Neuronal stem cell (in vitro differentiated cells): ENCODE measurements at regions not wholly inside any gene's neighbourhood (a gene's known extent, or its start where the extent isn't known, plus 50 kb on each side); places are given as distances from the start of the nearest gene placed in this dataset.

Experiments
- DNase-seq: peaks from one replicate; pipeline ENCODE4 v3.0.0-alpha.2; 2013; ENCODE audit warnings: low spot score
- H2AFZ ChIP-seq: one replicate; pipeline ENCODE4 v1.6.1; 2013; ENCODE audit warnings: mild to moderate bottlenecking, low read length, inconsistent platforms
- H2AK5ac ChIP-seq: 2 replicates; pipeline ENCODE4 v1.6.1; 2013; ENCODE audit warnings: low read depth, mild to moderate bottlenecking, inconsistent platforms, low read length, moderate library complexity, mixed read lengths
- H2BK120ac ChIP-seq: 2 replicates; pipeline ENCODE4 v1.6.1; 2013; ENCODE audit warnings: low read depth, mild to moderate bottlenecking, inconsistent platforms, low read length, moderate library complexity, mixed read lengths
- H2BK12ac ChIP-seq: one replicate; pipeline ENCODE4 v1.6.1; 2013; ENCODE audit warnings: low read length, inconsistent platforms
- H2BK15ac ChIP-seq: 2 replicates; pipeline ENCODE4 v1.6.1; 2013; ENCODE audit warnings: mild to moderate bottlenecking, low read length, inconsistent platforms, mixed read lengths
- H2BK5ac ChIP-seq: one replicate; pipeline ENCODE4 v1.6.1; 2013; ENCODE audit warnings: inconsistent platforms, mild to moderate bottlenecking, low read length, moderate library complexity
- H3K14ac ChIP-seq: one replicate; pipeline ENCODE4 v1.6.1; 2013; ENCODE audit warnings: low read length, inconsistent platforms
- H3K18ac ChIP-seq: 2 replicates; pipeline ENCODE4 v1.6.1; 2013; ENCODE audit warnings: low read length, inconsistent platforms
- H3K23ac ChIP-seq: 2 replicates; pipeline ENCODE4 v1.6.1; 2013; ENCODE audit warnings: low read depth, mild to moderate bottlenecking, mixed read lengths, low read length, inconsistent platforms; ENCODE audit not compliant: poor library complexity
- H3K27ac ChIP-seq: replicated peaks from 3 replicates; pipeline ENCODE4 v1.5.1; 2013; ENCODE audit warnings: low read length, inconsistent platforms
- H3K27me3 ChIP-seq, 3 experiments: 2 replicates each; pipeline ENCODE4 v1.6.1; 2013; ENCODE audit warnings: low read length in 3 of 3, mild to moderate bottlenecking in 2 of 3, inconsistent platforms in 1 of 3, low read depth in 1 of 3, mixed read lengths in 1 of 3, moderate library complexity in 1 of 3; ENCODE audit not compliant: control insufficient read depth in 3 of 3, insufficient read depth in 3 of 3
- H3K36me3 ChIP-seq, 2 donors: replicated peaks in 1 of 2; 2 replicates each; pipeline ENCODE4 v1.6.1; 2013; ENCODE audit warnings: low read length in 2 of 2; ENCODE audit not compliant: control insufficient read depth in 2 of 2, insufficient read depth in 2 of 2
- H3K4ac ChIP-seq: 2 replicates; pipeline ENCODE4 v1.6.1; 2013; ENCODE audit warnings: inconsistent platforms, mild to moderate bottlenecking, low read length, moderate library complexity
- H3K4me1 ChIP-seq, 2 donors: 1 replicate in 1 of 2; 2 replicates in 1 of 2; pipeline ENCODE4 v1.6.1; 2013; ENCODE audit warnings: low read length in 2 of 2, low read depth in 1 of 2; ENCODE audit not compliant: control insufficient read depth in 2 of 2, insufficient read depth in 1 of 2
- H3K4me2 ChIP-seq: one replicate; pipeline ENCODE4 v1.6.1; 2013; ENCODE audit warnings: mild to moderate bottlenecking, low read length, inconsistent platforms; ENCODE audit not compliant: insufficient read depth, poor library complexity, severe bottlenecking
- H3K4me3 ChIP-seq, 2 donors: 2 replicates each; pipeline ENCODE4 v1.5.1; 2013; ENCODE audit warnings: low read length in 2 of 2, mild to moderate bottlenecking in 2 of 2, inconsistent platforms in 1 of 2, moderate library complexity in 1 of 2
- H3K79me1 ChIP-seq: one replicate; pipeline ENCODE4 v1.6.1; 2013; ENCODE audit warnings: low read depth, mild to moderate bottlenecking, inconsistent platforms, low read length, moderate library complexity
- H3K9ac ChIP-seq: one replicate; pipeline ENCODE4 v1.6.1; 2013; ENCODE audit warnings: mild to moderate bottlenecking, low read depth, low read length, inconsistent platforms; ENCODE audit not compliant: poor library complexity
- H3K9me3 ChIP-seq, 2 donors: replicated peaks in 1 of 2; 2 replicates each; pipeline versions ENCODE3 to v1.6.1; 2013; ENCODE audit warnings: low read length in 2 of 2, mild to moderate bottlenecking in 2 of 2, inconsistent platforms in 1 of 2, low read depth in 1 of 2, mixed read lengths in 1 of 2, moderate library complexity in 1 of 2; ENCODE audit not compliant: control insufficient read depth in 2 of 2, insufficient read depth in 1 of 2
- H4K8ac ChIP-seq: one replicate; pipeline ENCODE4 v1.6.1; 2013; ENCODE audit warnings: low read depth, mild to moderate bottlenecking, inconsistent platforms, low read length, moderate library complexity
- H4K91ac ChIP-seq: one replicate; pipeline ENCODE4 v1.6.1; 2013; ENCODE audit warnings: low read length, low read depth, mild to moderate bottlenecking, inconsistent platforms; ENCODE audit not compliant: poor library complexity
- WGBS, 2 donors: extraction: QIAGEN DNeasy Blood & Tissue Kit; methylation state at CpG; one replicate each; pipeline ENCODE4 v1.1.7; 2013; ENCODE audit warnings: missing lambda C conversion rate in 2 of 2, mixed read lengths in 1 of 2; ENCODE audit not compliant: insufficient read length in 2 of 2, insufficient replicate concordance in 1 of 2; ENCODE audit errors: extremely low coverage in 2 of 2; 5-methylcytosine and 5-hydroxymethylcytosine counted together

GRCh38 chr14:22036541-22037239, 363.1 kb upstream of the OR4E1 start:
- Histone ChIP-seq H3K36me3 (no peaks in the 10 kb centered on the region), H2BK15ac (no peak overlapping the region), H3K9me3 (no peaks in the 10 kb centered on the region), H4K91ac (no peak overlapping the region), H3K79me1 (no peaks in the 10 kb centered on the region), H3K4me2 (no peak overlapping the region), H3K27me3 (no peaks in the 10 kb centered on the region), H3K4me3 (no peak overlapping the region), H2AFZ (no peak overlapping the region), H2BK120ac (no peak overlapping the region), H2AK5ac (no peak overlapping the region), H3K4me1 (peaks cover 0 to 3% of the 10 kb centered on the region in 2 donors), H2BK5ac (no peak overlapping the region), H3K9ac (no peak overlapping the region), H3K4ac (no peak overlapping the region), H2BK12ac (no peak overlapping the region), H3K23ac (no peak overlapping the region), H3K18ac (no peak overlapping the region), H4K8ac (no peak overlapping the region), H3K14ac (no peak overlapping the region), H3K27ac (no peak overlapping the region)
- DNase-seq: no peak
- WGBS, 2 donors: no CpG with 5 or more reads among the region's 2 CpGs

- Histone ChIP-seq H3K4ac (no peak overlapping the region), H3K4me2 (no peak overlapping the region), H3K4me3 (no peak overlapping the region), H3K9me3 (no peaks in the 10 kb centered on the region), H4K91ac (no peak overlapping the region), H2AK5ac (no peak overlapping the region), H3K23ac (no peak overlapping the region), H3K9ac (no peak overlapping the region), H3K14ac (no peak overlapping the region), H3K36me3 (no peaks in the 10 kb centered on the region), H3K79me1 (no peaks in the 10 kb centered on the region), H2AFZ (no peak overlapping the region), H3K18ac (no peak overlapping the region), H3K27ac (no peak overlapping the region), H2BK5ac (no peak overlapping the region), H2BK15ac (no peak overlapping the region), H3K4me1 (no peaks in the 10 kb centered on the region), H4K8ac (no peak overlapping the region), H2BK12ac (no peak overlapping the region), H2BK120ac (no peak overlapping the region), H3K27me3 (peaks cover 0 to 3% (median 0%) of the 10 kb centered on the region in 3 experiments)
- no CpG with 5 or more reads among the region's 2 CpGs for WGBS, 2 donors
- no peak for DNase-seq
Observed at GRCh38 chr14:22026527-22026926, 352.9 kb upstream of the OR4E1 start.

GRCh38 chr14:22025879-22026278, 352.3 kb upstream of the OR4E1 start:
- peaks cover 0 to 1% of the 10 kb centered on the region in 2 donors for H3K4me1 ChIP-seq
- H2BK120ac ChIP-seq: peak overlapping the region; percentile 93
- H3K4me2 ChIP-seq: no peak overlapping the region
- no peak overlapping the region for H2BK15ac ChIP-seq
- DNase-seq: no peak
- H3K18ac ChIP-seq: no peak overlapping the region
- no CpG with 5 or more reads among the region's 1 CpG for WGBS, 2 donors
- no peaks in the 10 kb centered on the region for H3K36me3 ChIP-seq
- no peak overlapping the region for H4K91ac ChIP-seq
- H2AFZ ChIP-seq: no peak overlapping the region
- no peak overlapping the region for H3K27ac ChIP-seq
- H3K9me3 ChIP-seq: no peaks in the 10 kb centered on the region
- no peak overlapping the region for H3K4me3 ChIP-seq
- H3K27me3 ChIP-seq: peaks cover 0 to 3% (median 0%) of the 10 kb centered on the region in 3 experiments
- no peak overlapping the region for H3K14ac ChIP-seq
- H4K8ac ChIP-seq: no peak overlapping the region
- H3K79me1 ChIP-seq: no peaks in the 10 kb centered on the region
- H3K4ac ChIP-seq: no peak overlapping the region
- H3K23ac ChIP-seq: no peak overlapping the region
- H3K9ac ChIP-seq: no peak overlapping the region
- no peak overlapping the region for H2AK5ac ChIP-seq
- H2BK5ac ChIP-seq: no peak overlapping the region
- no peak overlapping the region for H2BK12ac ChIP-seq

- Histone ChIP-seq H3K36me3 (no peaks in the 10 kb centered on the region), H3K14ac (no peak overlapping the region), H3K4ac (no peak overlapping the region), H4K8ac (no peak overlapping the region), H2AK5ac (no peak overlapping the region), H2BK15ac (no peak overlapping the region), H3K4me3 (no peak overlapping the region), H2BK5ac (no peak overlapping the region), H2BK120ac (no peak overlapping the region), H2BK12ac (no peak overlapping the region), H3K9me3 (no peaks in the 10 kb centered on the region), H3K4me1 (peaks cover 0 to 1% of the 10 kb centered on the region in 2 donors), H3K27ac (no peak overlapping the region), H2AFZ (no peak overlapping the region), H3K4me2 (no peak overlapping the region), H3K79me1 (no peaks in the 10 kb centered on the region), H3K27me3 (no peaks in the 10 kb centered on the region), H3K23ac (no peak overlapping the region), H3K9ac (no peak overlapping the region), H3K18ac (no peak overlapping the region), H4K91ac (no peak overlapping the region)
- peak; percentile 43 for DNase-seq
- no CpG with 5 or more reads among the region's 1 CpG for WGBS, 2 donors
Observed at GRCh38 chr14:22024137-22024536, 350.5 kb upstream of the OR4E1 start.
